HL-60 (cell line): ENCODE measurements at regions not wholly inside any gene's neighbourhood (a gene's known extent, or its start where the extent isn't known, plus 50 kb on each side); places are given as distances from the start of the nearest gene placed in this dataset.

Source experiments
- GABPA ChIP-seq: IDR thresholded peaks from 2 replicates; pipeline ENCODE4 v1.6.1; 2012; ENCODE audit warnings: low read depth
- TF ChIP-seq, protein P1 (sequence below): IDR thresholded peaks from 2 replicates; pipeline ENCODE4 v1.6.1; 2012; ENCODE audit warnings: low read depth; ENCODE audit not compliant: insufficient replicate concordance
- TF ChIP-seq, protein P2 (sequence below): IDR thresholded peaks from one replicate; pipeline ENCODE4 v1.5.1; 2011; ENCODE audit warnings: low read length, control low read depth, inconsistent platforms; ENCODE audit not compliant: insufficient read depth

DNA sequence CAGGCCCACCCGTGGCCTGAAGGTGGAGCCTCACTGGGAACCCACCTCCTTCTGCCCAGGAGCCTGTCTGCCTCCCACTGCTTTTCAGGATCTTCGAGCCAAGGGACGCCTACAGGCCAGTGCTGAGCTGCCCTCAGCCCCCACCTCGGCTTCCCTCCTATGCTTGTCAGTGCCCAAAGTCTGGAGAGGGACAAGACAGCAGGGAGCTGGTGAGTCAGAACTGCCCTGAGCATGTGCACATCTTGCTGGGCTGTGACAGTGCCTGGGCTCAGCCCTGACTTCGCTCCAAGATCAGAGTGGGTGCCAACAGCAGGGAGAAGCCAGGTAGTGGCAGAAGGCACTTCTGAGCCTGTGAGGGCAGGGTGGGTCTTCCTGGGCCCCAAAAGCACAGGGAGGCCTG, 286.8 kb downstream of the AEBP2 start:
- TF ChIP-seq, protein P1, sequence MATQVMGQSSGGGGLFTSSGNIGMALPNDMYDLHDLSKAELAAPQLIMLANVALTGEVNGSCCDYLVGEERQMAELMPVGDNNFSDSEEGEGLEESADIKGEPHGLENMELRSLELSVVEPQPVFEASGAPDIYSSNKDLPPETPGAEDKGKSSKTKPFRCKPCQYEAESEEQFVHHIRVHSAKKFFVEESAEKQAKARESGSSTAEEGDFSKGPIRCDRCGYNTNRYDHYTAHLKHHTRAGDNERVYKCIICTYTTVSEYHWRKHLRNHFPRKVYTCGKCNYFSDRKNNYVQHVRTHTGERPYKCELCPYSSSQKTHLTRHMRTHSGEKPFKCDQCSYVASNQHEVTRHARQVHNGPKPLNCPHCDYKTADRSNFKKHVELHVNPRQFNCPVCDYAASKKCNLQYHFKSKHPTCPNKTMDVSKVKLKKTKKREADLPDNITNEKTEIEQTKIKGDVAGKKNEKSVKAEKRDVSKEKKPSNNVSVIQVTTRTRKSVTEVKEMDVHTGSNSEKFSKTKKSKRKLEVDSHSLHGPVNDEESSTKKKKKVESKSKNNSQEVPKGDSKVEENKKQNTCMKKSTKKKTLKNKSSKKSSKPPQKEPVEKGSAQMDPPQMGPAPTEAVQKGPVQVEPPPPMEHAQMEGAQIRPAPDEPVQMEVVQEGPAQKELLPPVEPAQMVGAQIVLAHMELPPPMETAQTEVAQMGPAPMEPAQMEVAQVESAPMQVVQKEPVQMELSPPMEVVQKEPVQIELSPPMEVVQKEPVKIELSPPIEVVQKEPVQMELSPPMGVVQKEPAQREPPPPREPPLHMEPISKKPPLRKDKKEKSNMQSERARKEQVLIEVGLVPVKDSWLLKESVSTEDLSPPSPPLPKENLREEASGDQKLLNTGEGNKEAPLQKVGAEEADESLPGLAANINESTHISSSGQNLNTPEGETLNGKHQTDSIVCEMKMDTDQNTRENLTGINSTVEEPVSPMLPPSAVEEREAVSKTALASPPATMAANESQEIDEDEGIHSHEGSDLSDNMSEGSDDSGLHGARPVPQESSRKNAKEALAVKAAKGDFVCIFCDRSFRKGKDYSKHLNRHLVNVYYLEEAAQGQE, result no peak
- TF ChIP-seq, protein P2, sequence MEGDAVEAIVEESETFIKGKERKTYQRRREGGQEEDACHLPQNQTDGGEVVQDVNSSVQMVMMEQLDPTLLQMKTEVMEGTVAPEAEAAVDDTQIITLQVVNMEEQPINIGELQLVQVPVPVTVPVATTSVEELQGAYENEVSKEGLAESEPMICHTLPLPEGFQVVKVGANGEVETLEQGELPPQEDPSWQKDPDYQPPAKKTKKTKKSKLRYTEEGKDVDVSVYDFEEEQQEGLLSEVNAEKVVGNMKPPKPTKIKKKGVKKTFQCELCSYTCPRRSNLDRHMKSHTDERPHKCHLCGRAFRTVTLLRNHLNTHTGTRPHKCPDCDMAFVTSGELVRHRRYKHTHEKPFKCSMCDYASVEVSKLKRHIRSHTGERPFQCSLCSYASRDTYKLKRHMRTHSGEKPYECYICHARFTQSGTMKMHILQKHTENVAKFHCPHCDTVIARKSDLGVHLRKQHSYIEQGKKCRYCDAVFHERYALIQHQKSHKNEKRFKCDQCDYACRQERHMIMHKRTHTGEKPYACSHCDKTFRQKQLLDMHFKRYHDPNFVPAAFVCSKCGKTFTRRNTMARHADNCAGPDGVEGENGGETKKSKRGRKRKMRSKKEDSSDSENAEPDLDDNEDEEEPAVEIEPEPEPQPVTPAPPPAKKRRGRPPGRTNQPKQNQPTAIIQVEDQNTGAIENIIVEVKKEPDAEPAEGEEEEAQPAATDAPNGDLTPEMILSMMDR, result no peak
- no peak for TF ChIP-seq GABPA
